ENCODE measurements at regions not wholly inside any gene's neighbourhood (a gene's known extent, or its start where the extent isn't known, plus 50 kb on each side); places are given as distances from the start of the nearest gene placed in this dataset.
"Not testable (repeated sequence)": the region's sequence is repeated elsewhere in the genome, so short reads cannot be mapped to it uniquely, and the experiment has no call there.

DNA sequence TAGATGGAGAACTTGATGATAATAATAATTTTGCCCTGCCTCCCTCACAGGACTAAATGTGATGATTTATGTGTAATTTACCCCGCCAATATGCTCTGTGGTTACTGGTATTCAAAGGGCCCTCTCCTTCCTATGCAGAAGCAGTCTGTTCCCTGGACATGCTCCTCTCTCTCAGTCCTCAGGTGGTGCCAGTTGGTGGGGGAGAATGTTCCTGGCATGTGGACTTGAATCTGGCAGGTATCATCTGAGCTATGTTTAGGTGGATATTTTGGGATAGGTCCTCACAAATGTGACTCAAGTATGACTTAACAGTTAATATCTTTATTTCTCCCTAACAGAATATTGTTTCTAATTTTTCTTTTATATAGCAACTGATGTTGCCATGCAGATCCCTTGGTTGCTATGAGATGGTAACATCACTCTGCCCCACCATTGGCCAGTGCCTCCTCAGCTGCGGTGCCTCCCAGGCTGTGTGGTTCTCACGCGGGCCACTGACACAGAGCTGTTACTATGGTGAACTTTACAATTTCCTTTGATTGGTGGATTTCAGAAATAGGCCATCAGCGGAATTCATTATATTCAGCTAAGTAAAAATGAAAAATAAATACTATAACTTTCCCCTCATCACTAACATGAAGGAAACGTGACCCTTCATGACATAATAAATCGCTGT, 106.7 kb upstream of the PELI1 start:
- Mint-ChIP-seq H3K36me3 (peaks cover 3 to 12% of the 10 kb centered on the region in 2 donors), H3K4me1 (no peaks in the 10 kb centered on the region), H3K4me3 (no peak overlapping the region), H3K27ac (peak overlapping the region in 1 of 7 donors; percentile 7), H3K9me3 (peaks cover 0 to 3% (median 0%) of the 10 kb centered on the region in 7 donors), H3K27me3 (ENCODE audit: low read depth in 3 of 3) (peaks cover 0 to 5% (median 0%) of the 10 kb centered on the region in 3 donors)
- no peak for DNase-seq
- Histone ChIP-seq H4K20me1 (ENCODE audit: insufficient read depth, low read length) (no peaks in the 10 kb centered on the region), H3K9ac (ENCODE audit: insufficient read depth, low read length, poor library complexity, severe bottlenecking) (no peak overlapping the region), H3K27me3 (ENCODE audit: control insufficient read depth in 2 of 2, insufficient read depth in 2 of 2, low read length in 2 of 2) (no peaks in the 10 kb centered on the region), H3K4me2 (replicated peaks; ENCODE audit: extremely low read depth, low read length, poor library complexity, severe bottlenecking) (no peak overlapping the region), H3K4me3 (replicated peaks in 1 of 3; ENCODE audit: low read depth in 2 of 3, low read length in 3 of 3) (no peak overlapping the region), H2AFZ (ENCODE audit: insufficient read depth, low read depth, low read length, poor library complexity, severe bottlenecking) (no peak overlapping the region), H3K79me2 (ENCODE audit: insufficient read depth, low read length) (no peaks in the 10 kb centered on the region), H3K4me1 (ENCODE audit: control insufficient read depth in 1 of 2, insufficient read depth in 2 of 2, low read length in 2 of 2) (no peaks in the 10 kb centered on the region), H3K9me3 (replicated peaks in 1 of 2; ENCODE audit: control insufficient read depth in 1 of 2, insufficient read depth in 1 of 2, low read length in 2 of 2) (no peaks in the 10 kb centered on the region), H3K36me3 (replicated peaks in 1 of 2; ENCODE audit: control insufficient read depth in 1 of 2, insufficient read depth in 2 of 2, low read length in 2 of 2) (no peaks in the 10 kb centered on the region), H3K27ac (ENCODE audit: low read depth in 1 of 2, low read length in 2 of 2) (no peak overlapping the region)
- intact Hi-C loops (cut with micrococcal nuclease) = no loop called here
- TF ChIP-seq, protein P1, sequence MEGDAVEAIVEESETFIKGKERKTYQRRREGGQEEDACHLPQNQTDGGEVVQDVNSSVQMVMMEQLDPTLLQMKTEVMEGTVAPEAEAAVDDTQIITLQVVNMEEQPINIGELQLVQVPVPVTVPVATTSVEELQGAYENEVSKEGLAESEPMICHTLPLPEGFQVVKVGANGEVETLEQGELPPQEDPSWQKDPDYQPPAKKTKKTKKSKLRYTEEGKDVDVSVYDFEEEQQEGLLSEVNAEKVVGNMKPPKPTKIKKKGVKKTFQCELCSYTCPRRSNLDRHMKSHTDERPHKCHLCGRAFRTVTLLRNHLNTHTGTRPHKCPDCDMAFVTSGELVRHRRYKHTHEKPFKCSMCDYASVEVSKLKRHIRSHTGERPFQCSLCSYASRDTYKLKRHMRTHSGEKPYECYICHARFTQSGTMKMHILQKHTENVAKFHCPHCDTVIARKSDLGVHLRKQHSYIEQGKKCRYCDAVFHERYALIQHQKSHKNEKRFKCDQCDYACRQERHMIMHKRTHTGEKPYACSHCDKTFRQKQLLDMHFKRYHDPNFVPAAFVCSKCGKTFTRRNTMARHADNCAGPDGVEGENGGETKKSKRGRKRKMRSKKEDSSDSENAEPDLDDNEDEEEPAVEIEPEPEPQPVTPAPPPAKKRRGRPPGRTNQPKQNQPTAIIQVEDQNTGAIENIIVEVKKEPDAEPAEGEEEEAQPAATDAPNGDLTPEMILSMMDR (IDR thresholded peaks at IDR 0.05) = no peak
- 100% methylated on average over 1 of the region's 7 CpGs for WGBS (ENCODE audit: insufficient coverage)

- Mint-ChIP-seq H3K4me3 (no peak overlapping the region), H3K9me3 (peaks cover 0 to 3% (median 0%) of the 10 kb centered on the region in 7 donors), H3K27ac (no peak overlapping the region), H3K27me3 (ENCODE audit: low read depth in 3 of 3) (peaks cover 0 to 5% (median 0%) of the 10 kb centered on the region in 3 donors), H3K4me1 (no peaks in the 10 kb centered on the region), H3K36me3 (peaks cover 3 to 12% of the 10 kb centered on the region in 2 donors)
- no peaks in the 10 kb centered on the region for H3K4me1 ChIP-seq (ENCODE audit: control insufficient read depth in 1 of 2, insufficient read depth in 2 of 2, low read length in 2 of 2)
- H3K9me3 ChIP-seq (replicated peaks in 1 of 2; ENCODE audit: control insufficient read depth in 1 of 2, insufficient read depth in 1 of 2, low read length in 2 of 2) = no peaks in the 10 kb centered on the region
- H2AFZ ChIP-seq (ENCODE audit: insufficient read depth, low read depth, low read length, poor library complexity, severe bottlenecking) = no peak overlapping the region
- DNase-seq = no peak
- no peaks in the 10 kb centered on the region for H3K36me3 ChIP-seq (replicated peaks in 1 of 2; ENCODE audit: control insufficient read depth in 1 of 2, insufficient read depth in 2 of 2, low read length in 2 of 2)
- H3K27ac ChIP-seq (ENCODE audit: low read depth in 1 of 2, low read length in 2 of 2) = no peak overlapping the region
- no peaks in the 10 kb centered on the region for H4K20me1 ChIP-seq (ENCODE audit: insufficient read depth, low read length)
- H3K4me3 ChIP-seq (replicated peaks in 1 of 3; ENCODE audit: low read depth in 2 of 3, low read length in 3 of 3) = no peak overlapping the region
- H3K9ac ChIP-seq (ENCODE audit: insufficient read depth, low read length, poor library complexity, severe bottlenecking) = no peak overlapping the region
- no peaks in the 10 kb centered on the region for H3K79me2 ChIP-seq (ENCODE audit: insufficient read depth, low read length)
- TF ChIP-seq, protein P1 (IDR thresholded peaks at IDR 0.05) = no peak
- 86% methylated on average over 1 of the region's 5 CpGs for WGBS (ENCODE audit: insufficient coverage)
- no peaks in the 10 kb centered on the region for H3K27me3 ChIP-seq (ENCODE audit: control insufficient read depth in 2 of 2, insufficient read depth in 2 of 2, low read length in 2 of 2)
- no peak overlapping the region for H3K4me2 ChIP-seq (replicated peaks; ENCODE audit: extremely low read depth, low read length, poor library complexity, severe bottlenecking)
- intact Hi-C loops (cut with micrococcal nuclease) = no loop called here
Observed at GRCh38 chr2:64251497-64252250, 107.5 kb upstream of the PELI1 start.

GRCh38 chr2:64252251-64252978, 108.2 kb upstream of the PELI1 start:
- H3K36me3 Mint-ChIP-seq = peaks cover 3 to 13% of the 10 kb centered on the region in 2 donors
- H3K27me3 ChIP-seq (ENCODE audit: control insufficient read depth in 2 of 2, insufficient read depth in 2 of 2, low read length in 2 of 2); H4K20me1 ChIP-seq (ENCODE audit: insufficient read depth, low read length); DNase-seq; H3K9me3 ChIP-seq (replicated peaks in 1 of 2; ENCODE audit: control insufficient read depth in 1 of 2, insufficient read depth in 1 of 2, low read length in 2 of 2); intact Hi-C loops (cut with micrococcal nuclease); H3K27ac ChIP-seq (ENCODE audit: low read depth in 1 of 2, low read length in 2 of 2); H3K9me3 Mint-ChIP-seq; H3K27ac Mint-ChIP-seq; H3K79me2 ChIP-seq (ENCODE audit: insufficient read depth, low read length); H3K4me3 Mint-ChIP-seq; H3K4me3 ChIP-seq (replicated peaks in 1 of 3; ENCODE audit: low read depth in 2 of 3, low read length in 3 of 3); H3K27me3 Mint-ChIP-seq (ENCODE audit: low read depth in 3 of 3); H3K9ac ChIP-seq (ENCODE audit: insufficient read depth, low read length, poor library complexity, severe bottlenecking); H2AFZ ChIP-seq (ENCODE audit: insufficient read depth, low read depth, low read length, poor library complexity, severe bottlenecking); H3K4me1 ChIP-seq (ENCODE audit: control insufficient read depth in 1 of 2, insufficient read depth in 2 of 2, low read length in 2 of 2); H3K4me1 Mint-ChIP-seq; H3K4me2 ChIP-seq (replicated peaks; ENCODE audit: extremely low read depth, low read length, poor library complexity, severe bottlenecking); H3K36me3 ChIP-seq (replicated peaks in 1 of 2; ENCODE audit: control insufficient read depth in 1 of 2, insufficient read depth in 2 of 2, low read length in 2 of 2): not testable (repeated sequence)
- WGBS (ENCODE audit: insufficient coverage) = 100% methylated on average over 1 of the region's 11 CpGs
